GM19043 (cell line): ENCODE measurements at regions not wholly inside any gene's neighbourhood (a gene's known extent, or its start where the extent isn't known, plus 50 kb on each side); places are given as distances from the start of the nearest gene placed in this dataset.
"Not testable (repeated sequence)": the region's sequence is repeated elsewhere in the genome, so short reads cannot be mapped to it uniquely, and the experiment has no call there.

ENCODE experiments used
- ATAC-seq: cut with Tn5 transposase; IDR thresholded peaks from one replicate; pipeline ENCODE4 v1.9.1; 2021; ENCODE audit warnings: low read depth; ENCODE audit not compliant: unreplicated experiment

DNA sequence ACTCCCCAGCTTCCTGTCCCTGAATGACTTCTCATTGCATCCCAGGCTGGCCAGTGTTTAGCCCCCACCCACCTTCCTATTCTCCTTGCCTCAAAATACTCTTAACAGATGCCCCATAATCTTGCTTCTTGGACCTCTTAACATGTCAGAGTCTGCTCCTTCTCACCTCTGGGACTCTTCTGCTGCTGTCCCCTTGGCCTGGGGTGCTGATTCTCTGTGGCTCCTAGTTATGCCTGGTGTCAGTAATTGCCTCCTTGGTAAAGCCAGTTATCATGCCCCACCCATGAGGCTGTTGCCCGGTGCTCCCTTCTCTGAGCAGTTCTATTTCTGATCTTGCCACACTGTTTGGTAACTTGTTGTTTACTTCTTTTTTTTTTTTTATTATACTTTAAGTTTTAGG, 256.8 kb downstream of the STIM2 start:
- ATAC-seq, result no peak

DNA sequence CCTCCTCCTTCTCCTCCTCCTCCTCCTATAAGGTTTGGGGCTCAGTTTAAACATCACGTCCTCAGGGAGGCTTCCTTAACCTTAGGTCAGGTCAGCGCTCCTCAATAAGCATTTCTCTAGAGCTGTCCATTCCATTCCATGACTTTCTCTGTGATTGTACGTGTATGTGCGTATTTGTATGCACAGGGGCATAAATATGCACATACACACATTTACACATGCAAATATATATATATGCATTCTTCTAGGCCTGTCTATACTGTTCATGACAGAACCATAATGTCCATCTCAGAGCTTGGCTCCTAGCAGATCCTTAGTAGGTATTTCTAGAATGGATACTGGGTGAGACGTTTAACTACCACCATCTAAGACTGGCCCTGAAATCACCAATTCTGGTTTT, 258.6 kb downstream of the STIM2 start:
- no peak for ATAC-seq

DNA sequence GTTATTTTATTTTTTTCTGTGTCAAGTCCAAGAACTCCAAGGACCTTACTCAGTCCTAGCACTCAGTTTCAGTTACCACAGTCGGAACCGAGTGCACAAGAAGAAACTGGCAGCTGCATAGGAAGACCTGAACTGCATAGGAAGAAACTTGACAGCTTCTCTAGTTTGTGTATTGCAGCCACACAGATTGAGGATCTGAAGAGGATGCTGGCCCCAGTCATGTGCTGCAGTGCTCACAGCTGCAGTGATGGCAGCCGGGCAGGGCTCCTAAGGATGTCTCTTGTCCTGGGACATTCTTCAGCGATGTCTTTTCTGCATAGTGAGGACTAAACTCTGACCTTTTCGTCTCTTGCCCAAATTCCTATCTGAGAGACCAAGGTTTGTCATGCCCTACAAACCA, 261.2 kb downstream of the STIM2 start:
- no peak for ATAC-seq

GRCh38 chr4:27123123-27123768, 262.6 kb downstream of the STIM2 start:
- ATAC-seq, result no peak

- ATAC-seq, result no peak
Observed at GRCh38 chr4:27123769-27124124, 263.1 kb downstream of the STIM2 start.

- ATAC-seq, result not testable (repeated sequence)
Observed at GRCh38 chr4:27126895-27127294, 266.3 kb downstream of the STIM2 start.

GRCh38 chr4:27128443-27128842, 267.8 kb downstream of the STIM2 start:
- no peak for ATAC-seq

GRCh38 chr4:27129871-27130366, 269.3 kb downstream of the STIM2 start:
- ATAC-seq, result no peak

DNA sequence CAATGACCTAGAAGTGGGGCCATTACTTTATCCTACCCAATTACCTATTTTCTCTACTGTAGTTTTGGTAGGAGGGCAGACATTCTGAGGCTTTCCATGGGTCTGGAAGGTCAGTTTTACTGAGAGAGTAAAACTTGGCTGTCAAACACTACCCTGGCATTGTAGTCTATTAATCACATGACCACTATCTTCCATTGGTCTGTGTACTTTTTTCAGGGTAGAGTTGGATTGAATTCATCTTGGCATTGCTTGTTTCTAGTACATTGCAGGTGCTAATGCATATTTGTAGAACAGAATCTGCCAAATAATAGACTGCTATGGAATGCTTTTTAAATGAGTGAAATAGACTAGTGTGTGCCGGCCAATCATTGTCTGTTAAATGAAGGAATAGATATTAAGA, 271.9 kb downstream of the STIM2 start:
- ATAC-seq, result no peak

- ATAC-seq, result no peak
Observed at GRCh38 chr4:27140486-27140885, 279.8 kb downstream of the STIM2 start.

GRCh38 chr4:27141530-27141929, 280.9 kb downstream of the STIM2 start:
- no peak for ATAC-seq

DNA sequence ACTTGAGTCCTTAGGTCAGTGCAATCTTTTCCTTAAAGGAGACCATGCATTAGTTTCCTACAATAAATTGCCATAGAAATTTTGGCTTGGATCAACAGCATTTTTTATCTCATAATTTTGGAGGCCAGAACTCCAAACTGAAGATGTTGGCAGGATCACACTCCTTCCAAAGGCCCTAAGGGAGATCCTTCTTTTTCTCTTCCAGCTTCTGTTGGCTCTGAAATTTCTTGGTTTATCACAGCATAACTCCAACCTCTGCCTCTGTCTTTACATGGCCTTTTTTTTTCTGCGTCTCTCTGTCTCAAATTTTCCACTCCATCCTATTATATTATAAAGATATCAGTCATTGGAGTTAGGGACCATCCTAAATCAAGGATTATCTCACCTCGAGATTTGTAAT, 282.2 kb downstream of the STIM2 start:
- ATAC-seq, result no peak

GRCh38 chr4:27145597-27145996, 285.0 kb downstream of the STIM2 start:
- ATAC-seq, result no peak

- no peak for ATAC-seq
Observed at GRCh38 chr4:27148211-27148895, 287.7 kb downstream of the STIM2 start.

DNA sequence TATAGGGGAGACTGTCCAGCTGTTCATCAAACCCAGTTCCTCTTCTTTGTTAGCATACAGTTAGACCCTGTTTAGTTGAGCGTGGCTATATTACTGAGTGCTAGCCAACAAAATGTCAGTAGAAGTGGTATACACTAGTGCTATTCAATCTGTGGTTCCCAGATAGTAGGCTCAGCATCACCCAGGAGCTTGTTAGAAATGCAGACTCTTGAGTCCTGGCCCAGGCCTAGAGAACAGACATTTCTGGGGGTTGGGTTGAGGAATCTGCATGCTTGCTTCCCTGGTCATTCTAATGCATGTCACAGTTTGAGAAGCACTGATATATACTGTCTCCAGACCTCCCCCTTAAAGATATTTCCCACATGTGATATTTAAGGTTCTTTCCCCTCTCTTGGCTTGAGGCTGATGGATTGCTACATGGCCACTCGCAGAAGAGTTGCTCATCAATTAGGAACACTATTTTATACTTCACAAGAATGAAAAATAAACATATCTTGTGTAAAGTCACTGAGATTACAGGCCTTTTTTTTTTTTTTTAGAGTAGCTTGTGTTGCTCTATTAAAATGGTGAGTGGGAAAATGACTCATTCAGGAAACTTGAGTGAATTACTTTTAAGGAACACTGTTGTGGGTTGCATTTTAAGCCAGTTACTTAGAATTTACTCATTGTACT, 289.0 kb downstream of the STIM2 start:
- ATAC-seq, result no peak

DNA sequence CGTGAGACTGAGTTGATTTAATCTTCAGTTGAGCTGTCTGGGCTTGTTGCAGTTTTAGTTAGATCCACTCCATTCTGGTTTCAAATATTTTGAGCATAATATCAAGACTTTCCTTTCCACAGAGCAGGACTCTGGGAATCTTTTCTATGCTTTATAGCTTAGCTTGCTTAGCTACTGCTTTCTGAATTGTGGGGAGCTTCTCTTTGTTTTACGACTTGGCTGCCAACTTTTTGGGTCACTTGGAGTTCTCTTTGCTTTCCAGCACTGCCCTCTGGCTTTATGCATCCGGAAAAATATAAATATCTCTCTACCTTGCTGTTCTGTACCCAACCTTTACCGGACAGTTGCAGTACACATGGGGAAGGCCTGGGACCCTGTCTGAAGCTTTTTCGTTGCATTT, 292.1 kb downstream of the STIM2 start:
- ATAC-seq, result no peak

DNA sequence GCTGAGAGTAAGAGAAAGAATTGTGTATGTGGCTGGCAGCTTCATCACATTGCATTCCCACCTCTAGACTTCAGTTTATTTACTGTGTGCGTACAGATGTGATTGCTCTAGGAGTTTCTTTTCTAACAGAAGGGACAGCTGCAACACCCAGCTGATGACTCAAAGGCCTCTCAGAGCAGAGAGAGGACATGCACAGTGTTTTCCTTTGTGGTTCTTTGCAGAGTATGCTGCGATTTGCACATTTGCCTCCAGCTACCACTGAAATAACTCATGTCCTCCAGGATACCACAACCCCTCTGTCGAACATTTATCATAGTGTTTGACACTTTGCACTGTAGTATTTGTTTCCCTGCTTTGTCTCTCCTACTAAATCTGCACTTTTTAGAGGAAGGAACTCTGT, 294.1 kb downstream of the STIM2 start:
- no peak for ATAC-seq

DNA sequence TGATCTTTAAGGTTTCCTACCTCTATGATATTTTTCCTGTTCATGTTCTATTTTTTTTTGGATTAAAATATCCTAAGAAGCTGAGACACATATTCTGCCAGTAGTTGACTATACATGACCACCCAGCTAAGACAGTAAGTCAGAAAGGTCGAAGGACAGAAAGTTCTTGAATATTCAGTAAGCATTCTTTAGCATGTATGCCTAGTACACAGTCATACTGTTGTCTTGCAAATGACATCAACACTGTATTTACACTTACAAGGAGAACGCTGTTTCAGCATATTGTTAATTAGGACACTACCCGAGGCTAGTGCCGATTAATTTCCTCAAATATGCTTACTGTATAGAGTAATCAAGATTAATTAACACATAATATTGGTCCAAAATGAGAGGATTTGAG, 300.6 kb downstream of the STIM2 start:
- no peak for ATAC-seq

DNA sequence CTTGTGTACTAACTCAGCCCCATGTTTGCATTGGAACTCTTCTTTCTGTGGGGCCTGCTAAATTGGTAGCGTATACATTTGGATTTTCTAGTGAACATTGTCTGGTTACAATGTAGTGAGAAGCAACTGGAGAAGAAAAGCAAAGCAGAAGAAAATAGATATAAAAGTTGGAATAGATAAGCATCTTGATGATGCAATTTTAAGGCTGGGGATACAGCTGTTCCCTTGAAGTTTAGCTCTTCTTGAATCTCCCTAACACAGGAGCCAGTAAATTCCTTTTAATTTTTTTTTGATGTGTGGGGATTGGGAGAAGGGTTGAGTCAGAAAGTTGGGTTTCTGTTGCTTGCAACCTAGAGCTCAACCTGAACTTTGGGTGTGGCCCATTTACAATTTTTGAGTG, 308.1 kb downstream of the STIM2 start:
- ATAC-seq, result no peak

DNA sequence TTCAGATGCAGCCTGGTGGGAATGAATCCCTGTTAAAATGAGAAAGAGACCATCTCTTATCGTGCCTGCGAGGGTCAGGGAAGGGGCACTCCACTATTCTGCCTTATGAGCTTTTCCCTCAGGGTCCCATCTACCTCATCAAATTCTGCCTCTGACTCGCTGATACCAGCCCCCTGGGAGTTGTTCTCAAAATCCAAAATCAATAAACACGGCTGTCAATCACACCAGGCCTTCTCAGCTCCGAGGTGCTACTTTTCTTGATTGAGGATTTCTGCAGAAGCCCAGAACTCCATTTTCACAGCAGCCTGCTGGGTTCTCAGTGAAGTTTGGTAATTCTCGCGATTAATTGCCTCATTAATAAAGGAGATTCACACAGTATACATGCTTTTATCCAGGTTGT, 312.6 kb downstream of the STIM2 start:
- no peak for ATAC-seq

GRCh38 chr4:27176400-27176799, 315.8 kb downstream of the STIM2 start:
- no peak for ATAC-seq

DNA sequence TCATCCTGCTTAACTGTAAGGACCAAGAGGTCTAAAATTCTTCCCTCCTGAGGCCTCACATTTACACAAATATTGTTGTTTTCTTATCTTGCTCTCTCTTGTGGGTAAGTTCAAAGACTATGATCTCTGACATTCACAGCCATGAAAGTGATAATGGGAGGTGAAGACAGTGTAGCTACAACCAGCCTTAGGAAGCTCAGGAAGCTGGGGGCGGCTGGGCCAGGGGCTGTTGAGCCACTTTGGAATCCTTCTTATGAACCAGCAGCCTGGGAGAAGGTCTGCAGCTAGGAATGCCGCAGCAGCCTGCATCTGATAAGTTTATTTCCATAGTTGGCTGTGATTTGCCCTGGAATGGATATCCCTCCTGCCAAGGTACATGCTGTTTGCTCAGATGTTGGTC, 316.2 kb downstream of the STIM2 start:
- no peak for ATAC-seq
